Endodermal cell (in vitro differentiated cells): ENCODE measurements at regions not wholly inside any gene's neighbourhood (a gene's known extent, or its start where the extent isn't known, plus 50 kb on each side); places are given as distances from the start of the nearest gene placed in this dataset.

Experiments
- DNase-seq: peaks from one replicate; pipeline ENCODE4 v3.0.0-alpha.2; 2017
- H3K27ac ChIP-seq: 2 replicates; pipeline ENCODE4 v1.5.1; 2013; ENCODE audit warnings: mild to moderate bottlenecking, low read depth, low read length, moderate library complexity
- H3K27me3 ChIP-seq: 2 replicates; pipeline ENCODE4 v1.6.1; 2013; ENCODE audit warnings: mild to moderate bottlenecking, low read length, moderate library complexity; ENCODE audit not compliant: insufficient read depth, control insufficient read depth, poor library complexity, severe bottlenecking
- H3K36me3 ChIP-seq: 2 replicates; pipeline ENCODE4 v1.7.0; 2013; ENCODE audit warnings: mild to moderate bottlenecking, low read length, moderate library complexity; ENCODE audit not compliant: control insufficient read depth, insufficient read depth
- H3K4me1 ChIP-seq: one replicate; pipeline ENCODE4 v1.7.0; 2013; ENCODE audit warnings: low read length; ENCODE audit not compliant: control insufficient read depth, insufficient read depth
- H3K4me3 ChIP-seq: 2 replicates; pipeline ENCODE4 v1.5.1; 2013; ENCODE audit warnings: mild to moderate bottlenecking, low read length, moderate library complexity
- H3K9ac ChIP-seq: 2 replicates; pipeline ENCODE4 v1.6.1; 2013; ENCODE audit warnings: mild to moderate bottlenecking, low read length, moderate library complexity; ENCODE audit not compliant: poor library complexity, severe bottlenecking; ENCODE audit errors: extremely low read depth
- H3K9me3 ChIP-seq: 2 replicates; pipeline ENCODE4 v1.6.1; 2013; ENCODE audit warnings: mild to moderate bottlenecking, low read length, moderate library complexity; ENCODE audit not compliant: control insufficient read depth
- H3K27ac Mint-ChIP-seq: 2 replicates; pipeline ENCODE4 v1.8.0; 2020; ENCODE audit warnings: mixed read lengths
- H3K27me3 Mint-ChIP-seq: 2 replicates; pipeline ENCODE4 v1.8.0; 2021; ENCODE audit warnings: mild to moderate bottlenecking, mixed read lengths; ENCODE audit not compliant: insufficient read depth
- H3K36me3 Mint-ChIP-seq: 2 replicates; pipeline ENCODE4 v1.8.0; 2020; ENCODE audit warnings: low read depth, mixed read lengths
- H3K4me1 Mint-ChIP-seq: 2 replicates; pipeline ENCODE4 v1.8.0; 2020; ENCODE audit warnings: mixed read lengths
- H3K4me3 Mint-ChIP-seq: 2 replicates; pipeline ENCODE4 v1.8.0; 2020; ENCODE audit warnings: mild to moderate bottlenecking, moderate library complexity, mixed read lengths
- H3K9me3 Mint-ChIP-seq: 2 replicates; pipeline ENCODE4 v1.8.0; 2020; ENCODE audit warnings: mild to moderate bottlenecking, mixed read lengths
- WGBS, 2 experiments: methylation state at CpG; one replicate each; pipeline versions ENCODE4 v1.1.5 to v1.1.7; 2013; ENCODE audit warnings: missing lambda C conversion rate in 2 of 2, mixed read lengths in 1 of 2; ENCODE audit not compliant: insufficient coverage in 1 of 2, insufficient read length in 1 of 2; 5-methylcytosine and 5-hydroxymethylcytosine counted together
- TF ChIP-seq, protein P1 (sequence below): fragments of 200-600 bp; sonication (generic); conservative IDR thresholded peaks from 2 replicates; pipeline ENCODE4 v1.5.0; 2021; ENCODE audit warnings: antibody characterized with exemption, mild to moderate bottlenecking

DNA sequence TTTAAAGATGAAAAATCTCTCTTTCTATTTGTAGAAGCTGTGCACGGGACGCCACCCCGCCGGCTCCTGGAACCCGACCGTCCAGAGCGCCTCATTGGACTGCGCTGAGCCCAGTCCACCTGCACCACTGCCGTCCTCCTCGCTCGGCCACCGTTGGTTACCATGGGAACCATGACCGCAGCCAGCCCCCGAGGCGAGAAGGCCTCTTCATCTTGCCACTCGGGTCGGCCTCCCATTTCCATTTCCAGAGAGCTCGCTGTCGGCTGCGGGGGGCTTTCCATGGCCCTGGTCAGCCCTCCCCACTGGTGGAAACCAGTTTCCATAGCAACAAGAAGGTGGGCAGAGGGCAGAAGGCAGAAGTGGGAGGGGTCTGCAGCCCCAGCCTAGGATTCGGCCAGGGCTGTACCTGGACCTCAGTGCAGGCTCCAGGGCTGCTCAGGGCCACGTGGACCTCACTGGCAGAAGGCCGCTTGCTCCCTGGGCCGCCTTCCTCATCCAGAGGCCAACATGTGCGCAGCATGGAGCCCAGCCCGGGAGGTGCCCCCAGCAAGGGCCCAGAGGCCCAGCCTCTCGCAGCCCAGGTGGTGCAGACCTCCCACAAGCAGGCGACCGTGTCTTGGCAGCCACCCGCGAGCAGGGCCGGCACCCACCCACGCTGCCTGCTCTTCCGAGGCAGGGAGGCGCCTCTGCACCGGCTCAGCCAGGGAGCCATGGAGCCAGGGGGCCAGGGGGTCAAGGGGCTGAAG is 283.5 kb upstream of the PPP2R2D start:
- peaks cover 6% of the 10 kb centered on the region for H3K27me3 Mint-ChIP-seq
- H3K4me3 Mint-ChIP-seq = no peak overlapping the region
- 85 to 90% methylated on average over 15 to 36 of the region's 36 CpGs for WGBS, 2 experiments
- peak overlapping the region; percentile 17 for H3K27ac ChIP-seq
- DNase-seq = no peak
- H3K36me3 Mint-ChIP-seq = no peaks in the 10 kb centered on the region
- no peaks in the 10 kb centered on the region for H3K4me1 ChIP-seq
- TF ChIP-seq, protein P1, sequence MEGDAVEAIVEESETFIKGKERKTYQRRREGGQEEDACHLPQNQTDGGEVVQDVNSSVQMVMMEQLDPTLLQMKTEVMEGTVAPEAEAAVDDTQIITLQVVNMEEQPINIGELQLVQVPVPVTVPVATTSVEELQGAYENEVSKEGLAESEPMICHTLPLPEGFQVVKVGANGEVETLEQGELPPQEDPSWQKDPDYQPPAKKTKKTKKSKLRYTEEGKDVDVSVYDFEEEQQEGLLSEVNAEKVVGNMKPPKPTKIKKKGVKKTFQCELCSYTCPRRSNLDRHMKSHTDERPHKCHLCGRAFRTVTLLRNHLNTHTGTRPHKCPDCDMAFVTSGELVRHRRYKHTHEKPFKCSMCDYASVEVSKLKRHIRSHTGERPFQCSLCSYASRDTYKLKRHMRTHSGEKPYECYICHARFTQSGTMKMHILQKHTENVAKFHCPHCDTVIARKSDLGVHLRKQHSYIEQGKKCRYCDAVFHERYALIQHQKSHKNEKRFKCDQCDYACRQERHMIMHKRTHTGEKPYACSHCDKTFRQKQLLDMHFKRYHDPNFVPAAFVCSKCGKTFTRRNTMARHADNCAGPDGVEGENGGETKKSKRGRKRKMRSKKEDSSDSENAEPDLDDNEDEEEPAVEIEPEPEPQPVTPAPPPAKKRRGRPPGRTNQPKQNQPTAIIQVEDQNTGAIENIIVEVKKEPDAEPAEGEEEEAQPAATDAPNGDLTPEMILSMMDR = no peak
- H3K27ac Mint-ChIP-seq = no peak overlapping the region
- H3K36me3 ChIP-seq = no peaks in the 10 kb centered on the region
- H3K4me3 ChIP-seq = no peak overlapping the region
- H3K9me3 Mint-ChIP-seq = peaks cover 3% of the 10 kb centered on the region
- H3K4me1 Mint-ChIP-seq = no peaks in the 10 kb centered on the region
- H3K9me3 ChIP-seq = no peaks in the 10 kb centered on the region
- H3K27me3 ChIP-seq = no peaks in the 10 kb centered on the region
- no peak overlapping the region for H3K9ac ChIP-seq

DNA sequence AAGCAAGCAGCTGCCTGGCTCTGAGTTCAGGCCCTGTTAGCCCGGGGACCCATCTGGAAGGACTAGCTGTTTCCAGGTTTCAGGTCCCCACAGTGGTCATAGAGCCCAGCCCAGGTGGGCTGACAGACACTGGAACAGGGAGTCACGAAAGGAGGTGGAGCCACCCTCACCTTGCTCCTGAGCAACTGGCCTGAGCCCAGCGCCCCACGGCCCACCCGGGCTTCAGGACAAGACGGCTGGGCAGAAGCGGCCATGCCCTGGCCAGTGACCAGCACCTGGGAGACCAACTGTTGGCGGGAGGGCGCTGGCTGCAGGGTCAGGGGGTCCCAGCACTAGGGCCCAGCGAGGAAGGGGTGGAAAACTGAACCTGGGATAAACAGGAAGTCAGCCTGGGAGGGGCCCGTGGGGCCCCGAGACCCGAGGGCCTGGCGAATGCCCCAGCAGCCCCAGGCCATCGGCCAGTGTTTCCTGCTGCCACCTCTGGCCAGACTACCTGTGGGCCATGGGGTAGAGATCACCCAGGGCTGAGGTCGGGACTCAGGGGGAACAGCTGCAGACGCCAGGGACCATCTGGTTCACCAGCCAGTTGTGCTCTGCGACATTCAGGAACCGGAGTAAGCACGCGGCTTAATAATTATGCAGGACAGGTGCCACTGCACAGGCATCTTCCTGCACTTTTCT is 282.1 kb upstream of the PPP2R2D start:
- no peaks in the 10 kb centered on the region for H3K36me3 Mint-ChIP-seq
- Histone ChIP-seq H3K4me1 (no peaks in the 10 kb centered on the region), H3K4me3 (no peak overlapping the region), H3K9me3 (no peaks in the 10 kb centered on the region), H3K36me3 (no peaks in the 10 kb centered on the region), H3K9ac (no peak overlapping the region), H3K27me3 (no peaks in the 10 kb centered on the region), H3K27ac (no peak overlapping the region)
- H3K9me3 Mint-ChIP-seq = peaks cover 7% of the 10 kb centered on the region
- TF ChIP-seq, protein P1 = no peak
- H3K27me3 Mint-ChIP-seq = peaks cover 2% of the 10 kb centered on the region
- DNase-seq = no peak
- no peaks in the 10 kb centered on the region for H3K4me1 Mint-ChIP-seq
- H3K4me3 Mint-ChIP-seq = no peak overlapping the region
- 92 to 94% methylated on average over 20 to 21 of the region's 21 CpGs for WGBS, 2 experiments
- H3K27ac Mint-ChIP-seq = no peak overlapping the region

DNA sequence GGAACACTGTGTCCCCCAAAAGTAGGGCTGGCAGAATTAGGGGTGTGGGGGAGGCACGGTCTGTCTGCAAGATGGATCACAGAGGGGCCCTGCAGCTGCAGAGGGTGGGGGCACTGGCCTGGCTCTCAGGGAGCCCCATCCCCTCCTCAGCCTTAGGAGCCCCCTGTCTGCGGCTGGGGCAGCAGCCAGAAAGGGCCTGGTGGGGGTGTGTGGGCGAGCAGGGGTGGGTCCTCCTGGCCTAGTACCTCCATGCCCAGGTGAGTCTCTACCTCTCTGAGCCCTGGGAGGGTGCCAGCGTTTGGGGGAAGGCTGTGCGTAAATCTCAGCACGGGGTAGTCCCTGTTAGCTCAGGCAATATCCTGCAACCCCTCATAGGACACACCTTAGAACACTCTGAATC is 280.5 kb upstream of the PPP2R2D start:
- no peak overlapping the region for H3K4me3 Mint-ChIP-seq
- TF ChIP-seq, protein P1 = no peak
- H3K9me3 ChIP-seq = no peaks in the 10 kb centered on the region
- WGBS, 2 experiments = 96 to 100% methylated on average over 1 to 6 of the region's 6 CpGs
- no peak for DNase-seq
- H3K27me3 ChIP-seq = no peaks in the 10 kb centered on the region
- no peak overlapping the region for H3K27ac ChIP-seq
- no peak overlapping the region for H3K9ac ChIP-seq
- H3K36me3 ChIP-seq = no peaks in the 10 kb centered on the region
- H3K27ac Mint-ChIP-seq = no peak overlapping the region
- H3K36me3 Mint-ChIP-seq = no peaks in the 10 kb centered on the region
- no peaks in the 10 kb centered on the region for H3K4me1 Mint-ChIP-seq
- H3K27me3 Mint-ChIP-seq = peaks cover 2% of the 10 kb centered on the region
- no peaks in the 10 kb centered on the region for H3K4me1 ChIP-seq
- H3K4me3 ChIP-seq = no peak overlapping the region
- peaks cover 9% of the 10 kb centered on the region for H3K9me3 Mint-ChIP-seq
